ENCODE measurements at regions not wholly inside any gene's neighbourhood (a gene's known extent, or its start where the extent isn't known, plus 50 kb on each side); places are given as distances from the start of the nearest gene placed in this dataset.

DNA sequence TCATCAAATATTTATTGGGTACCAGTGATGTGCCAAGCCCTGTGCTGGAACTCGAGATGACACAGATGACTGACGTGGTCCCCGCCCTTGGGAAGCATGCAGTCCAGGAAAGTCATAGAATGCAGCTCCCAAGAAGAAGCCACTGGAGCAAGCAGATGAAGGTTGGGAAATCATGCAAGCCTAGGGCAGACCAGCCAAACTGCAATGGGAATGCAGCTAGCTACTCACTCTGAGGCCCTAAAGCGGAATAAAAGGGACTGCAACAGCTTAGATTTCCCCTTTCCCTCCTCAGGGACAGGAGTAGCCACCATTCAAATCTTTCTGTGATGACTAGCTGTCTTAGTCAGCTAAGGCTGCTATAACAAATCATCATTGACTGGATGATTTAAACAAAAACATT lies 152.2 kb downstream of the MAFB start:
- TF ChIP-seq, protein P1, sequence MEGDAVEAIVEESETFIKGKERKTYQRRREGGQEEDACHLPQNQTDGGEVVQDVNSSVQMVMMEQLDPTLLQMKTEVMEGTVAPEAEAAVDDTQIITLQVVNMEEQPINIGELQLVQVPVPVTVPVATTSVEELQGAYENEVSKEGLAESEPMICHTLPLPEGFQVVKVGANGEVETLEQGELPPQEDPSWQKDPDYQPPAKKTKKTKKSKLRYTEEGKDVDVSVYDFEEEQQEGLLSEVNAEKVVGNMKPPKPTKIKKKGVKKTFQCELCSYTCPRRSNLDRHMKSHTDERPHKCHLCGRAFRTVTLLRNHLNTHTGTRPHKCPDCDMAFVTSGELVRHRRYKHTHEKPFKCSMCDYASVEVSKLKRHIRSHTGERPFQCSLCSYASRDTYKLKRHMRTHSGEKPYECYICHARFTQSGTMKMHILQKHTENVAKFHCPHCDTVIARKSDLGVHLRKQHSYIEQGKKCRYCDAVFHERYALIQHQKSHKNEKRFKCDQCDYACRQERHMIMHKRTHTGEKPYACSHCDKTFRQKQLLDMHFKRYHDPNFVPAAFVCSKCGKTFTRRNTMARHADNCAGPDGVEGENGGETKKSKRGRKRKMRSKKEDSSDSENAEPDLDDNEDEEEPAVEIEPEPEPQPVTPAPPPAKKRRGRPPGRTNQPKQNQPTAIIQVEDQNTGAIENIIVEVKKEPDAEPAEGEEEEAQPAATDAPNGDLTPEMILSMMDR (IDR thresholded peaks at IDR 0.05; ENCODE audit: control insufficient read depth, extremely low read depth, insufficient read depth): no peak
- H3K4me3 ChIP-seq (ENCODE audit: low read depth, low read length): no peak overlapping the region
- DNase-seq (ENCODE audit: low read depth): no peak

DNA sequence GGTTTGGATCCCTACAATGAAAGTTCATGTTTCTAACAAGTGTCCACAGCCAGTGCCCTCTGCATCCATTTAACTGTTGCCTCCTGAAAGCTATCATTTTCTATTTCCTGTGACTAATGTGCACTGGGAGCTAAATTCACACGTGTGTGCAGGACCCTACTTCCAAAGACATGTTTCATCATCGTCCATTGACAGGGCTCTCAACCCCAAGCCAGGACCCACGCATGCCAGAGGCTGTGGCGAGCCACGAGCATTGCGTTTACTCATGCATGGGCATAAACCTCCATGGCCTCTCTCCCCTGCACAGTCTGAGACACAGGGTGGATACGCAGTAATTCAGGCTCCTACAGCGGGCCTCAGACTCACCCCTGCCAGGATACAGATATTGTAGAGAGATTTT lies 153.2 kb downstream of the MAFB start:
- TF ChIP-seq, protein P1 (IDR thresholded peaks at IDR 0.05; ENCODE audit: control insufficient read depth, extremely low read depth, insufficient read depth): no peak
- no peak for DNase-seq (ENCODE audit: low read depth)
- no peak overlapping the region for H3K4me3 ChIP-seq (ENCODE audit: low read depth, low read length)

DNA sequence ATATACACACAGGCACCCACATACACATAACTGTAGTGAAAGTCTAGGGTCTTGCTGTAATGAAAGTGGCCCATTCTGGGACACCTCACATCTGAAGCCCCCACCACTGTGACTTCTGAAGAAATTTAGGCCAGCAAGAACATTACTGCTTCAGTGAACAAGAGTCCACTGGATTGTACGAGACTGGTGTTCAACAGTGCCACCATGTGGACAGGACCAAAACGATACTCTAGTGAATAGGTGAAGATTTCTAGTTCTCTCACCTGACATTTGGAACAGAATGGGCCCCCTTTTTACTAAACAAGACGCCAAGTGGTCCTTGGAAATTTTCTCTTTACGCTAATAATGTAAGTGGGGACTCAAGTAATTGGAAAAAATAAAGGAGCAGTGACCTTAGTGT lies 156.9 kb downstream of the MAFB start:
- TF ChIP-seq, protein P1 (IDR thresholded peaks at IDR 0.05; ENCODE audit: control insufficient read depth, extremely low read depth, insufficient read depth): peak; percentile 53
- DNase-seq (ENCODE audit: low read depth): peak; percentile 8
- no peak overlapping the region for H3K4me3 ChIP-seq (ENCODE audit: low read depth, low read length)

DNA sequence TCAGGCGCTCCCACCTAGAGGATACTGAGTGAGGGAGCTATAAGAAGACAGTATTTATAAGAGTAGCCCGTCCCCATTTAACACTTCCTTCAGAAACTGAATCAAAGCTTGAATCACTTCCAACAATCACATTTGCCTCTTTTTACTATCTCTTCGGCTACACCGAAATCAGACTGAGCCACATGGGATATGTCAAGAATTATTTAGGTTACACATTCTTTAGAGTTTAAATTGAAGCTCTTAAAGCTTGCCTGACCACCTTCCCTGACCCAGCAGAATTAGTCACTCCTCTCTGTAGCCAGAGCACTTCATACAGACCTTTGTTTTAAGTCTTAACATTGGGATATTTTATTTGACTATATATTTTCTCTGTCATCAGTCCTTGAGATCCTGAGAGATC lies 163.7 kb downstream of the MAFB start:
- DNase-seq (ENCODE audit: low read depth): no peak
- TF ChIP-seq, protein P1 (IDR thresholded peaks at IDR 0.05; ENCODE audit: control insufficient read depth, extremely low read depth, insufficient read depth): no peak
- H3K4me3 ChIP-seq (ENCODE audit: low read depth, low read length): no peak overlapping the region

DNA sequence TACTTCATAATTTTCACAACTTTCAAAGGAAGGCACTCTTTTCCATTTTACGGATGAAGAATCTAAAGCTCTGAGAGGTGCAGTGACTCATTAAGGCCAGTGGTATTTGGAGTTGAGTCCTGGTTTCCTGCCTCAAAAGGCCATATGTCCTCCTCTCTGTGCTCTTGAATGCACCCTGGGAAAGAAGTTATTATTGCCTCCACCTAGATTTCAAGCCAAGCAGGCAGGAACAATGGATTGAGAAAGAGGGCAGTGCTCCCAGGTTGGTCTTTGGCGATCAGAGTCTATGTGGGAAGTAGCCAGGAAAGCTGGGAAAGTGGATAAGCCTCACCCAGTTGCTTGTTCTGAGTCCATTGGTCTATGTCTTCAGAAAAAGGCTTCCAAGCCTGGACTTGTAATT lies 165.0 kb downstream of the MAFB start:
- H3K4me3 ChIP-seq (ENCODE audit: low read depth, low read length): no peak overlapping the region
- DNase-seq (ENCODE audit: low read depth): no peak
- TF ChIP-seq, protein P1 (IDR thresholded peaks at IDR 0.05; ENCODE audit: control insufficient read depth, extremely low read depth, insufficient read depth): no peak

DNA sequence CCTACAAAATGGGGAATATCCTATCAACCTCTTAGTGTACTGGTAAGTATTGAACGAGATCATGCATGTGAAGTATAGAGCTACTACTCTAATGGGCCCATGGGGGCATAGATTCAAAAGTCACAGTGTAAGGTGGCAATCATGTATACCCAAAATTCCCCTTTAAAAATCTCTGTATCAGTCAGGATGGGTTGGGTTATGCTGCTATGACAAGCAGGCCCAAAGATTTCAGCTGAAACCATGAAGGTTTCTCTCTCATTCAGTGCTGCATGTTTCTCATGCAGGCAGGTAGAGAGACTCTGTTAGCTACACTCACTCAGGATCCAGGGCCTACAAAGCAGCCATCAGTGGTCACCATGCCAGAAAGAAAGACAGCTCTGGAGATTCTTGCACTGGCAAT lies 166.6 kb downstream of the MAFB start:
- TF ChIP-seq, protein P1 (IDR thresholded peaks at IDR 0.05; ENCODE audit: control insufficient read depth, extremely low read depth, insufficient read depth): no peak
- no peak overlapping the region for H3K4me3 ChIP-seq (ENCODE audit: low read depth, low read length)
- DNase-seq (ENCODE audit: low read depth): no peak

DNA sequence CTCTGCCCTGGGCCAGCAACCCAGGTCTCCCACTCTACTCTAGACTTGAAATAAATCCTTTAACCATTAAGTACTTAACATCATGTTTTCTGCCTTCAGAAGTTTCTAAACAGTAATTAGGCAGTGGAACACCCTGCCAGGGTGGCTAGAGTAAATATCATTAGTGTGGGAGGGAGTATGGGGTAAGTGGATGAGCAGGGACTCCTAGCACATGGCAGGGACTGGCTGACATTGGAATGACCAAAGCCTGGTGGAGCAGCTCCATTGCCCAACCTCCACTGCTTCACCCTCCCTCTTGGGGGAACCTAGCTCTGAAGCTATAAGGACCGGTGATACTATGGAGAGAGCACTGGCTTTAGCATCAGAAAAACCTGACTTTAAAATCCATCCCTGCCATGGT lies 167.1 kb downstream of the MAFB start:
- TF ChIP-seq, protein P1 (IDR thresholded peaks at IDR 0.05; ENCODE audit: control insufficient read depth, extremely low read depth, insufficient read depth): no peak
- no peak for DNase-seq (ENCODE audit: low read depth)
- no peak overlapping the region for H3K4me3 ChIP-seq (ENCODE audit: low read depth, low read length)
